SK-N-SH treated with all-trans-retinoic acid at 6 μM for 48 hours (cell line): ENCODE measurements at regions not wholly inside any gene's neighbourhood (a gene's known extent, or its start where the extent isn't known, plus 50 kb on each side); places are given as distances from the start of the nearest gene placed in this dataset.

Experiments
- ATAC-seq: fragments of 200-7000 bp; cut with Tn5 transposase; 3 replicates; pipeline ENCODE4 v1.9.1; 2020; ENCODE audit warnings: mild to moderate bottlenecking, moderate library complexity
- ARNTL ChIP-seq: fragments of 450-650 bp; formaldehyde crosslinking; IDR thresholded peaks from 2 replicates; pipeline ENCODE4 v1.5.0; 2020; ENCODE audit warnings: low read depth, mild to moderate bottlenecking, moderate library complexity, borderline replicate concordance
- BACH2 ChIP-seq: fragments of 250-450 bp; sonication (Bioruptor Pico); IDR thresholded peaks from 2 replicates; pipeline ENCODE4 v1.9.0; 2021; ENCODE audit warnings: mild to moderate bottlenecking, borderline replicate concordance
- CREB5 ChIP-seq: fragments of 250-450 bp; sonication (Bioruptor Pico); IDR thresholded peaks from 2 replicates; pipeline ENCODE4 v1.5.1; 2020; ENCODE audit warnings: low read depth, mild to moderate bottlenecking, moderate library complexity
- CSDC2 ChIP-seq: fragments of 250-450 bp; sonication (Bioruptor Pico); IDR thresholded peaks from 2 replicates; pipeline ENCODE4 v1.5.0; 2020; ENCODE audit warnings: mild to moderate bottlenecking, moderate library complexity
- CSRNP3 ChIP-seq: fragments of 250-450 bp; sonication (Bioruptor Pico); IDR thresholded peaks from 2 replicates; pipeline ENCODE4 v1.5.1; 2021; ENCODE audit warnings: mild to moderate bottlenecking, moderate library complexity
- ESRRG ChIP-seq: fragments of 250-450 bp; sonication (Bioruptor Pico); IDR thresholded peaks from 2 replicates; pipeline ENCODE4 v1.6.1; 2021; ENCODE audit warnings: mild to moderate bottlenecking
- GLIS3 ChIP-seq: fragments of 250-450 bp; sonication (Bioruptor Pico); IDR thresholded peaks from 2 replicates; pipeline ENCODE4 v1.5.0; 2020; ENCODE audit warnings: mild to moderate bottlenecking, moderate library complexity
- ISL1 ChIP-seq: fragments of 250-450 bp; sonication (Bioruptor Pico); IDR thresholded peaks from 2 replicates; pipeline ENCODE4 v2.1.2; 2022; ENCODE audit warnings: mild to moderate bottlenecking, moderate library complexity
- OSR1 ChIP-seq: fragments of 250-450 bp; sonication (Bioruptor Pico); IDR thresholded peaks from 2 replicates; pipeline ENCODE4 v1.8.0; 2022; ENCODE audit warnings: moderate library complexity, mild to moderate bottlenecking, inconsistent platforms
- PATZ1 ChIP-seq: fragments of 250-450 bp; sonication (Bioruptor Pico); IDR thresholded peaks from 2 replicates; pipeline ENCODE4 v1.8.0; 2020; ENCODE audit warnings: mild to moderate bottlenecking, moderate library complexity, borderline replicate concordance
- POU6F1 ChIP-seq: fragments of 250-450 bp; sonication (Bioruptor Pico); IDR thresholded peaks from 2 replicates; pipeline ENCODE4 v1.8.0; 2021; ENCODE audit warnings: low read depth, mild to moderate bottlenecking, moderate library complexity, borderline replicate concordance
- PPARA ChIP-seq: fragments of 250-450 bp; sonication (Bioruptor Pico); IDR thresholded peaks from 2 replicates; pipeline ENCODE4 v1.5.0; 2020; ENCODE audit warnings: mild to moderate bottlenecking, borderline replicate concordance
- RARB ChIP-seq: fragments of 250-450 bp; sonication (Bioruptor Pico); IDR thresholded peaks from 2 replicates; pipeline ENCODE4 v1.8.0; 2021; ENCODE audit warnings: mild to moderate bottlenecking, moderate library complexity
- SNAI2 ChIP-seq: fragments of 250-450 bp; sonication (Bioruptor Pico); IDR thresholded peaks from 2 replicates; pipeline ENCODE4 v1.5.0; 2020; ENCODE audit warnings: mild to moderate bottlenecking, moderate library complexity
- TCF4 ChIP-seq: fragments of 250-450 bp; sonication (Bioruptor Pico); IDR thresholded peaks from 2 replicates; pipeline ENCODE4 v1.8.0; 2021; ENCODE audit warnings: mild to moderate bottlenecking, moderate library complexity, borderline replicate concordance
- TOX ChIP-seq: fragments of 250-450 bp; sonication (Bioruptor Pico); IDR thresholded peaks from 2 replicates; pipeline ENCODE4 v1.8.0; 2021; ENCODE audit warnings: mild to moderate bottlenecking, moderate library complexity, borderline replicate concordance
- TSHZ2 ChIP-seq: fragments of 250-450 bp; sonication (Bioruptor Pico); IDR thresholded peaks from 2 replicates; pipeline ENCODE4 v1.5.0; 2020; ENCODE audit warnings: mild to moderate bottlenecking, moderate library complexity
- ZC3H10 ChIP-seq: fragments of 250-450 bp; sonication (Bioruptor Pico); IDR thresholded peaks from 2 replicates; pipeline ENCODE4 v1.5.1; 2021; ENCODE audit warnings: mild to moderate bottlenecking, moderate library complexity
- ZFP3 ChIP-seq: fragments of 250-450 bp; sonication (Bioruptor Pico); IDR thresholded peaks from 2 replicates; pipeline ENCODE4 v1.5.0; 2020; ENCODE audit warnings: mild to moderate bottlenecking, moderate library complexity
- ZFP30 ChIP-seq: fragments of 450-650 bp; formaldehyde crosslinking; IDR thresholded peaks from 2 replicates; pipeline ENCODE4 v1.5.0; 2022; ENCODE audit warnings: mild to moderate bottlenecking, moderate library complexity
- ZNF565 ChIP-seq: fragments of 450-650 bp; formaldehyde crosslinking; conservative IDR thresholded peaks from 2 replicates; pipeline ENCODE4 v1.5.0; 2020; ENCODE audit warnings: low read depth, mild to moderate bottlenecking, moderate library complexity
- ZNF70 ChIP-seq: fragments of 450-650 bp; formaldehyde crosslinking; IDR thresholded peaks from 2 replicates; pipeline ENCODE4 v1.5.0; 2020; ENCODE audit warnings: mild to moderate bottlenecking, moderate library complexity
- ZNF8 ChIP-seq: fragments of 450-650 bp; formaldehyde crosslinking; IDR thresholded peaks from 2 replicates; pipeline ENCODE4 v1.5.0; 2020; ENCODE audit warnings: mild to moderate bottlenecking, moderate library complexity

GRCh38 chr3:31312400-31312799 is 220.3 kb upstream of the STT3B start:
- TF ChIP-seq ISL1 (CRISPR knock-in tag), result no peak
- TF ChIP-seq ARNTL (CRISPR knock-in tag), result no peak
- no peak for TF ChIP-seq TSHZ2 (CRISPR knock-in tag)
- ATAC-seq, result no peak

- ATAC-seq, result no peak
- TF ChIP-seq ARNTL (CRISPR knock-in tag) (no peak), TCF4 (CRISPR knock-in tag) (no peak), RARB (no peak), ZFP3 (CRISPR knock-in tag) (no peak), OSR1 (CRISPR knock-in tag) (no peak), ZNF8 (CRISPR knock-in tag) (no peak), CREB5 (CRISPR knock-in tag) (no peak), ZC3H10 (no peak), ISL1 (CRISPR knock-in tag) (no peak), ESRRG (CRISPR knock-in tag) (no peak), ZFP30 (CRISPR knock-in tag) (no peak), BACH2 (CRISPR knock-in tag) (no peak; the same call in 1 of the 2 replicates), ZNF70 (CRISPR knock-in tag) (no peak), CSRNP3 (CRISPR knock-in tag) (no peak), SNAI2 (CRISPR knock-in tag) (no peak)
These were observed 218.5 kb upstream of the STT3B start for GRCh38 chr3:31314258-31314657.

GRCh38 chr3:31319332-31319731 is 213.4 kb upstream of the STT3B start:
- no peak for ATAC-seq
- TF ChIP-seq ZNF8 (CRISPR knock-in tag), result no peak
- no peak for TF ChIP-seq GLIS3 (CRISPR knock-in tag)
- no peak for TF ChIP-seq POU6F1 (CRISPR knock-in tag)
- TF ChIP-seq ZFP3 (CRISPR knock-in tag), result no peak
- no peak for TF ChIP-seq ZC3H10
- no peak for TF ChIP-seq PATZ1 (CRISPR knock-in tag)
- no peak for TF ChIP-seq CSDC2 (CRISPR knock-in tag)
- TF ChIP-seq SNAI2 (CRISPR knock-in tag), result no peak
- TF ChIP-seq CREB5 (CRISPR knock-in tag), result no peak
- TF ChIP-seq TOX, result no peak
- no peak for TF ChIP-seq ESRRG (CRISPR knock-in tag)
- TF ChIP-seq ZNF565, result no peak
- TF ChIP-seq TSHZ2 (CRISPR knock-in tag), result no peak
- no peak for TF ChIP-seq ISL1 (CRISPR knock-in tag)
- TF ChIP-seq TCF4 (CRISPR knock-in tag), result no peak
- TF ChIP-seq PPARA (CRISPR knock-in tag), result no peak
- no peak for TF ChIP-seq ZFP30 (CRISPR knock-in tag)
- TF ChIP-seq CSRNP3 (CRISPR knock-in tag), result no peak
- TF ChIP-seq, all 23 proteins: peak for 0
